DMS 273 (cell line): ENCODE measurements at regions not wholly inside any gene's neighbourhood (a gene's known extent, or its start where the extent isn't known, plus 50 kb on each side); places are given as distances from the start of the nearest gene placed in this dataset.
A peak's percentile ranks its signal among the peaks of the same experiment; 100 is the strongest.

ENCODE experiments used
- DNase-seq: peaks from one replicate; lab custom pipeline; 2025; ENCODE audit not compliant: unreplicated experiment; lab: John Stamatoyannopoulos, UW

DNA sequence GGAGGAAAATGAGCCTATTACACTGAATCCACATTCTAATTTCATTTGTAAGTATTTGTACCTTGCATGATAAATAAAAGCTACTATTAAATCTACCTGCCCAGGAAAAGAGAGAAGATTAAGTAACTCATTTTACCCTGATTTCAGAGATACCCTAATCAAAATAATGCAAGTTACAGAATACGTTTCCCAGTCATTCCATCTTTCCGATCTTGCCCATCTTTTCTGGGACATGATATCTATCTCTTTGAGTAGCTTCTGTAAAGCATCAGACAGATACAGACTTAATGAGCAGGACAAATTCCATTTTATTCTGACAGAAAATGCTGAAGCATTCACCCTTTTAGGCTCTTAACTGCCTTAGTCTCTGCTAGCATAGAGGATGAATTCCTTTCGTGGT lies 56.6 kb downstream of the SPRY2 start:
- DNase-seq = no peak

DNA sequence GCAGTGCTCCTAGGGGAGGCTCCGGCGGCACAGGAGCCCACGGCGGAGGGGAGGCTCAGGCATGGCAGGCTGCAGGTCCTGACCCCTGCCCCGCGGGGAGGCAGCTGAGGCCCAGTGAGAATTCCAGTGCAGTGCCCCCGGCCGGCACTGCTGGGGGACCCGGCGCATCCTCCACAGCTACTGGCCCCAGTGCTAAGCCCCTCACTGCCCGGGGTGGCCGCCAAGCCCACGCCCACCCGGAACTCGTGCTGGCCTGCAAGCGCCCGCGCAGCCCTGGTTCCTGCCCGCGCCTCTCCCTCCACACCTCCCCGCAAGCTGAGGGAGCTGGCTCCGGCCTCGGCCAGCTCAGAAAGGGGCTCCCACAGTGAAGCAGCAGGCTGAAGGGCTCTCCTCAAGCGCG lies 62.2 kb downstream of the SPRY2 start:
- DNase-seq = no peak

DNA sequence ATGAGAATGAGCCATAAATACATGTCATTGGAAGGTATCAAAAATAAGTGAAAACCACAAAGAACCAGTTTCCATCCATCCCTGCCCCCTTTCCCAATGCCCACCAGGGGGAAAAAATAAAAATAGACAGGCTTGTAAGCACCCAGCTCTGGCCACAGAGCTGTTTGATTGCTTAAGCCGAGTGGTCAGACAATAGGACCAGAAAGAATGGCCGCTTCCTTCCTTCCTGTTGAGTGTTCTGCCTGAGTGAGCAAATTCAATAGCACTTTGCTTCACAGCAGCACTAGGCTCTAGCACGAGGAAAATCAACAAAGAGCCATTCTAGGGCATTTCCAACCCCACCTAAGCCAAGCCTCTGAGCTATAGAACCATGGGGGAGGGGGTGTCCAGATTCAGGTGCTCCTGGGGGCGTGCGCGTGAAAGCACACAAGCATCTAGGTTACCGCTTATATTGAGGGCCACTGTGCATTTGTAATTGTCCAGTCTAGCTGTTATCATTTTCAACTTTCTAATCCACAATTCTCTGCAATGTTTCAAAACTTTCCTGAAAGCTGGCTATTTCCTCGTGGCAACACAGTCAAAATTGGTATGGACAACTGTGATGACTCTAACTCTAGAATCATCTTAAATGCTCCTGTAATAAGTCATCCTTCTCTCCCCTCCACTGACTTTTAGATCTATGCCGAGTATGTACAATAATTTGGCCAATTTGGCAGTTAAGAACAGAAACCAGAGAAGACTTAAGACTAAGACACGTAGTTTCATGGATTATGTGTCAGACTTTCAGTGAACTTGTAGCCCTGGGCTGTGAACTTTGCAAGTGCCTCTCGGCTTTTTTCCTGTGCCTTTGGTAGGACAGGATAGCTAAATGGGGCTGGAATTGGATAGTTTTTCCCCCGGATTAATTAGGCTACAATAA lies 64.3 kb downstream of the SPRY2 start:
- no peak for DNase-seq

DNA sequence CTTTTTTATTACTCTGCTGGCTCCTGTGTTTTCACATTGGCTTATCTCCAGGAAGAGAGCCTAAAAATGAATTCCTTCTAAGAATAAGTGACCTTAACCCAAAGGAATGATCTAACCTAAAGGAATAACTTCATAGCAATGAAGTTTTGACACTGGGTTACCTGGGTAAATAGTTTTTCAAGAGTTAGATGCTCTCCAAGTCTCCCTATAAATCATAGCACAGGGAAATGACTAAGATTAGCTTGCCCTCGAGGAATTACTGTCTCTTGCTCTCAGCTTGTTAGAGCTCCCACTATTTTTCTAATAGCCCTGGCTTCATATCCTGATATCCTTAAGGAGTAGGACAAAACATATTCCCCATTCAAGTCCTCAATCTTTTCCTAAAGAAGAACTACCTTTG lies 66.3 kb downstream of the SPRY2 start:
- DNase-seq = no peak

GRCh38 chr13:80273718-80274117 lies 67.2 kb downstream of the SPRY2 start:
- DNase-seq = no peak

GRCh38 chr13:80265348-80265747 lies 75.6 kb downstream of the SPRY2 start:
- no peak for DNase-seq

DNA sequence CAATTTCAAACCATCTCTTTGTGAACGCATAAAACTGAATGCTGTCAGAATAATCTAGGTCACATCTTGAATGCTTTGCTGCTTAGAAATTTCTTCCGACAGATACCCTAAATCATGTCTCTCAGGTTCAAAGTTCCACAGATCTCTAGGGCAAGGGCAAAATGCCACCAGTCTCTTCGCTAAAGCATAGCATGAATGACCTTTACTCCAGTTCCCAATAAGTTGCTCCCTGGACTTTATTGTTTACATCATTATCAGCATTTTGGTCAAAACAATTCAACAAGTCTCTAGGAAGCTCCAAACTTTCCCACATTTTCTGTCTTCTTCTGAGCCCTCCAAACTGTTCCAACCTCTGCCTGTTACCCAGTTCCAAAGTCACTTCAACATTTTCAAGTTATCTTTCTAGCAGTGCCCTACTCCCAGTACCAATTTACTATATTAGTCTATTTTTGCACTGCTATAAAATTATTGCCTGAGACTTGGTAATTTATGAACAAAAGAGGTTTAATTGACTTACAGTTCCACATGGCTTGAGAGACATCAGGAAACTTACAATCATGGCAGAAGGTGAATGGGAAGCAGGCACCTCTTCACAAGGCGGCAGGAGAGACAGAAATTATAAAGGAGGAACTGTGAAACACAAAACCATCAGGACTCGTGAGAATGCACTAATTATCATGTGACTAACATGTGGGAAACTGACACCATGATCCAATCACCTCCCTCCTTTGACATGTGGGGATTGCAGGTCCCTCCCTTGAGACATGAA lies 77.0 kb downstream of the SPRY2 start:
- DNase-seq = no peak

- no peak for DNase-seq
Observed at GRCh38 chr13:80262051-80262695, 78.8 kb downstream of the SPRY2 start.

DNA sequence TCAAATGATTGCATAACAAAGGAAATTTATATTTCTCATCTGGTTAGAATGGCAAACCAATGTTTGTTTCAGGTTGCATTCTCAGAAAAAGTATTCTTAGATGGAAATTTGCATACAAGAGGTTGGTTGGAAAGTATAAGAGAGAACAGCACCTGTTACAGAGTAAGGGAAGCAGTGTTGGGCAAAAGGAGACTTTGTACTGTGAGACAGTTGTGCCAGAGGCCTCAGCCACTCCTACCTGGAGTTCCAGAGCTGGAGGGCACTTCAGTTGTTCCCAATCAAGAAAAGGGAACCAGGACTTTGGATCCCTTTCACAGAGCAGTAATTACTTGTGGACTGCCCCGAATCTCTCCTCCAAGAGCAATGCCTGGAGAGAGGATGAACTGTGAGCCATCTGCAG lies 81.8 kb downstream of the SPRY2 start:
- DNase-seq = no peak

DNA sequence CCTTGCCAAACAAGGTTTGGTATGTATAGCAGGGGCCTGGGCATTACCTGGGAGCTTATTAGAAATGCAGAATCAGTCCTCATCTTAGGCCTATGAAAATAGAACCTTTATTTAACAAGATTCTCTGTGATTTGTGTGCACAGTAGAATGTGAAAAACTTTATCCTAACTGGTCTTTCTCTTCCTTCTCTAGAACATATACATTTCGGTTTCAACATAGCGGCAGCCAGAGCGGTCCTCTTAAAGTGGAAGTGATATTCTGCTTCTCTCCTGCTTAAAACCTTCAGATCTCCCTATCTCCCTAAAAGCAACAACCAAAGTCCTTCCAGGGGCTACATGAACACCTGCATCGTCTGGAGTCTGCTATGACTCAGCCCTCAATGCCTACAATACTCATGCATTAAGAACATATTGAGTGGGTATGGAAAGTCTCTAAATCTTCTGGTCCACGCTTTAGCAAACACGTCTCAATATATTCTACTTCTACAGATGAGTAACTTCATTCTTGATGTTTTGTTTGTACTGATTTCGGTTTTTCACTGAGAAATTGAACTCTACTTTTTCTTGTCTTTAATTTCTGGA lies 84.5 kb downstream of the SPRY2 start:
- no peak for DNase-seq

- no peak for DNase-seq
Observed at GRCh38 chr13:80255946-80256345, 85.0 kb downstream of the SPRY2 start.

GRCh38 chr13:80251403-80251802 lies 89.5 kb downstream of the SPRY2 start:
- DNase-seq = peak; percentile 2

GRCh38 chr13:80250213-80250810 lies 90.6 kb downstream of the SPRY2 start:
- no peak for DNase-seq

- DNase-seq = no peak
Observed at GRCh38 chr13:80249516-80250212, 91.3 kb downstream of the SPRY2 start.

DNA sequence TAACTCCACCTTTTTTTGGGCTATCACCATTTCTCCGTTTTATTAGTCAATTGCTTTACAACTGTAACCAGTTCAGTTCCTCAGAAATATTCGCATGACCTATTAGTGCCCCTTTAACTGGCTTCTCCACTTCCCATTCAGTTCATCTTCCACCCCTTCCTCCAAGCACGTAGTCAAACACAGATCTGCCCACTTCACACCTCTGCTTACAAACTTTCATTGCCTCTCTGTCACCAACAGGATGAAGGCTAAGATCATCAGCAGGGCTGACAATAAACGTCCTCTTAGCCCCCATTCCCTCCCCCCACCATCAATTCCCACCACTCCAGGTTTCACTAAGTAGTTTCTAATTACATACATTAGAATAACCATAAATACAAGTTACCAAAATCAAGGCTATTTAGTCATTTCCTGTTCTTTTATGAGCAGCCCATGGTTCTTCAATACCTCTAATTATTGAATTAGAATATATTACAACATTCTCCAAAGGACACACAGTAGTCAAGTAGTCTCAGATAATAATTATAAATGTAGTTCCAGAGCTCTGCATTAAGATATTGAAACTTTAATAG lies 95.7 kb downstream of the SPRY2 start:
- DNase-seq = no peak

DNA sequence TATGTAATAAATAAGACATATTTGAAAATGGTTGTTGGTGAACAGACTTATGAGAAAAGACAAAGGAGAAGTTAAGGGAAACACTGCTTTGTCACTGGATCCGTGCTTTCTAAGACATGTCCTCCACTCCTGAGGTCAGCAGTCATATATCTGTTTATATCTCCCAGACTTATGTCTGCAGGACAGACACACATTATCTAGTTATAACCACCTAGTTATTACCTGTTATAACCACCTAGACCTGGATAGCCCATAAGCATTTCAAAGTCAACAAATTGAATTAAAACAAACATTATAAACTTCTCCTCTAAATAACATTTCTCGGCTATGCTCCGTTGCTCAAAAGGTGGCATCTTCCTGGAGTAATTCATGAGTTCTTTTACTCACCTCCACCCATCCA lies 96.4 kb downstream of the SPRY2 start:
- DNase-seq = no peak

GRCh38 chr13:80242728-80243427 lies 98.0 kb downstream of the SPRY2 start:
- DNase-seq = no peak

DNA sequence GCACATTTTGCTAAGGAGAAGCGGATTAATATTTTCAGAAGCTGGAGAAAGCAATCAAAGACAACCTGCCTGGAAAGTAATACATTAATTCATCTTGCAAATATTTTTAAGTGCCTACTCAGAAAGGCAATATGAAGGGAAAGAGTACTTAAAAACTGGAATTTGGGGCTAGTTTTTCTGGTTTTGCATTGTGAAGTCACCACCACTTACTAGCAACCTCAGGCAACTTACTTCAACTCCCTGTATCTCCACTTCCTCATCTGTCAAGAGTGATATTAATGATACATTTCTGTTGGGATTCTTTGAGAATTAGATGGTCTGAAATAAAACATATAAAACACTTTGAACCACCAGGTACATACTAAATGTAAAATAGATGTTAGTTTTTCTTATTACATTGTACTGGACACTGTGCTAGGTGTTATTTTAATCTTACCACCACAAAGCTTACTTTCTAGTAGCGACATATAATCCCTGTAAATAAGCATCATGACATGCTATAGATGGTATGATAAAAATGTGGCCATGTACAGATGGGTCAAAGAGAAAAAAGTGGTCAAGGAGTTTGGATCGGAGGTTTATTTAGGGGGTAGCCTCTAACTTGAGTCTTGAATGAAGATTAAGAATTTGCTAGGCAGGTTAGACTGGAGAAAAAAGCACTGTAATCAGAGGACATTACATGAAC lies 101.2 kb downstream of the SPRY2 start:
- no peak for DNase-seq

- no peak for DNase-seq
Observed at GRCh38 chr13:80239116-80239515, 101.8 kb downstream of the SPRY2 start.
